NCI-H69 (cell line): ENCODE measurements at regions not wholly inside any gene's neighbourhood (a gene's known extent, or its start where the extent isn't known, plus 50 kb on each side); places are given as distances from the start of the nearest gene placed in this dataset.
A peak's percentile ranks its signal among the peaks of the same experiment; 100 is the strongest.
"Not testable (repeated sequence)": the region's sequence is repeated elsewhere in the genome, so short reads cannot be mapped to it uniquely, and the experiment has no call there.

Source experiments
- DNase-seq: peaks from one replicate; lab custom pipeline; 2025; lab: John Stamatoyannopoulos, UW

- no peak for DNase-seq
Observed at GRCh38 chr3:105223815-105224214, 142.9 kb upstream of the ALCAM start.

- no peak for DNase-seq
Observed at GRCh38 chr3:105228696-105229095, 138.0 kb upstream of the ALCAM start.

- peak; percentile 1 for DNase-seq
Observed at GRCh38 chr3:105232553-105232952, 134.2 kb upstream of the ALCAM start.

- DNase-seq = no peak
Observed at GRCh38 chr3:105233010-105233409, 133.7 kb upstream of the ALCAM start.

DNA sequence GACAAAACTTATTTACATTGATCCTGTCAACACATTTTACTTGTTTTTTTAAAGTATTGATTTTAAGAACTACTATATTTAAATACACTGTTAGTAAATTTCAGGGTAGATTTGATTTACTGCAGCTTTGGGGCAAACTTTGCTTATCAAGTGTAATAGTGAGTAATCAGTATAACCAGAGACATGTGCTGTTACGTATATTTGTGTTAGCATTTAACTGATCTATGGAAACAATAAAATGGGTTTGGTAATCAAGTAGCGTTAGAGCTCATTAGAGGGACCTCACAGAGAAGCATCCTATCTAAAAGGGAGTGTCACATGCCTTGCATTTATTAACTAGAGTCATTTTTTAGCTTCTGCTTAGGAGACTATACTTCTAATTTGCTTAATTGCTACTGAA is 131.5 kb upstream of the ALCAM start:
- no peak for DNase-seq

GRCh38 chr3:105235785-105236184 is 130.9 kb upstream of the ALCAM start:
- peak; percentile 11 for DNase-seq

DNA sequence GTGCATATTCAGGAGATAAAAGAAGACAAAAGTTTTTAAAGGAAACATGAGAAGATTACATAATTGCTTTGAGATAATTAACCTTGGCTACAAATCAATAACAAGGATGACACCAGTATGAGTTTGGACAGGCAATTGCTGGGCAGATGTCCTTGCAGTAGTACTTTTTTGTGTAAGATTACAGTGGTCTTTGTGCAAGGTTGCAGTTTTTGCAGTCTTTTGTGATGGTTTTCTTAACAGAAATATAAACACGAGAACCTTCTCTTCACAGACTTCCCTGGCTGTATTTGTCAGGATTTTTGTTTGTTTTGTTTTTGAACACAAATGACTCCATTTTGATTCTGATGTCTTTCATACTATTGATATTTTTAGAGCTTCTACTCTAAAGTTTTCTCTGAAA is 128.3 kb upstream of the ALCAM start:
- peak; percentile 17 for DNase-seq

GRCh38 chr3:105243076-105243475 is 123.6 kb upstream of the ALCAM start:
- DNase-seq = no peak

DNA sequence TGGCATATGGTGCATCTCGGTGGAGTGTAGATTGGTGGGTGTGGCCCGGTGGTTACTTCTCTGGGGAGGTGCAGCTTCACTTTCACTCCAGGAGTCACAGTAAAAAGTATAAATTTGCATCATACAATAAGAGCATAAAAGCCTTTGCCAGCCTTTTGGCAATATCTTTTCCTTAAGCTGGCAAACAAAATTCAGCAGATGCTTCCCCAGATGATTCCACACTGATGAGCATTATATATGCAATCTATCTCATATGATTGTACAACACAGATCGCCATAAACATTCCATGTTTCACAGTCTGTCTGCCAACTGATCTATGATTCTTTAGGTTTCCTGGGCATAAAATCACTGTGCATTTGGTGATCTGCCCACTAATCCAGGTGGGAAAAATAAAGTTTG is 120.2 kb upstream of the ALCAM start:
- DNase-seq = peak; percentile 85

GRCh38 chr3:105253225-105253624 is 113.5 kb upstream of the ALCAM start:
- DNase-seq = peak; percentile 77

DNA sequence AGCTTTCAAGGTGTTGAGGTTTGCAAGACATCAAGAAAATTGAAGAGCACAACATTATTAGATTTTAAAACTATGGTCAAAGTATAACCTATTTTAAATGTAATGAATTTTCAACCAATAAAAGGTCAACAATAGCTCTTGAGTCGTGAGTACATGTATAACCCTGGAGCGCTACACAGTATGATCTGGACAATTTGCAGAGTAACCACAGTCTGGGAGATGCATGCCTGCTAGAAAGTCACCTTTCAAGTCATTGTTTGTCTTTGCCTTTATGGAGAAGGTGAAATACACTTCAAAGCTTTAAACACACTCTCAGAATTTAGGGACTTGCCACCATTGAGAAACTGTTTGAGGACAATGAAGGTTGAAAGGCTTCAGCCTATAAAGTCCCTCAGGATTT is 112.6 kb upstream of the ALCAM start:
- DNase-seq = peak; percentile 19

DNA sequence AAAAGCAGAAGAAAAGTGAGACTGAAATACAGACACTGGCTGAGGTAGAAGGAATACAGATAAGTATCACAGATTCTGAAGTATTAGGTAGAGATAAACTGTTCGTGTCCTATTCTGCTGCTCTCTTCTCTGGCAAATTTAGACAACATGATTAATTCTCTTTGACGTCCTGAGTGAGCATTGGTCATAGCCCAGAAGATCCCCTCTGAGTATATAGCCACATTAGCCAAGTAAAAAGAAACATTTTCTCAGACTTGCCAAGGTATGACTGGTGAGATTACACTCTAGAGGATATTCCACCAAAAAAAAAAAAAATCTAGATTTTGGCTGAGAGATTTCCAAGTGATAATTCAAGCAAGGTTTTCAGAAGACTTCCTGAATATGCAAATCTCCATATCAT is 111.4 kb upstream of the ALCAM start:
- DNase-seq = no peak

- no peak for DNase-seq
Observed at GRCh38 chr3:105259496-105259895, 107.2 kb upstream of the ALCAM start.

- DNase-seq = no peak
Observed at GRCh38 chr3:105260385-105260784, 106.3 kb upstream of the ALCAM start.

DNA sequence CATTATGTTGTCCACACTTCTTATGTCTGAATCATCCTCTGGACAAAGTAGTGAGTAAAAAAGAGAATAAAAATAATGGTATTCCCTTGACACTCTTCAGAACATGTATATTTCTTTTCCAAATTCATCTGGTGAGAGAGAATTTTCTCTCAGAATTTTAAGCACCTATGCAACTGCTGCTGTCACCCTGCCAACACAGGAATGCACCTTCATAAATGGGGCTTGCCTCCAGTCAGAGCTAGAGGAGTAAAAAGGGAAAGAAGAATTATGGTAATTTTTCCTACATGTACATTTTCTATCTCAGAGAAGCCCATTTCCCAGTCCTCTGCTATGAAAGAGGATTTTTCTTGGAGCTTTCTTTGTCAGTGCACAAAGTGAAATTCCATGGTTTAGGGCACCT is 92.2 kb upstream of the ALCAM start:
- no peak for DNase-seq

GRCh38 chr3:105274958-105275357 is 91.8 kb upstream of the ALCAM start:
- no peak for DNase-seq

DNA sequence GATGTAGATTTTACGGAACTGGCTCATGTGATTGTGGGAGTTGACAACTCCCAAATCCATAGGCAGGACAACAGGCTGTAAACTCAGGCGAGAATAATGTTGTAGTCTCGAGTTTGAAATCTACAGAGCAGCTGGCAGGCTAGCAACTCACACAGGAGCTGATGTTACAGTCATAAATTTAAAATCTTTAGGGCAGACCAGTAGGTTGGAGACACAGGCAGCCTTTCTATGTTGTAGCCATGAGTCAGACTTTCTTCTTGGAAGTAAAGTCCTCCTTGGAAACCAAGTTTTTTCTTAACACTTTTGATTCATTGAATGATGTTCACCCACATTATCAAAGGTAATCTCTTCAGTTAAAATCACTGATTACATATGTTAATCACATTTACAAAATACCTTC is 89.1 kb upstream of the ALCAM start:
- DNase-seq = no peak

DNA sequence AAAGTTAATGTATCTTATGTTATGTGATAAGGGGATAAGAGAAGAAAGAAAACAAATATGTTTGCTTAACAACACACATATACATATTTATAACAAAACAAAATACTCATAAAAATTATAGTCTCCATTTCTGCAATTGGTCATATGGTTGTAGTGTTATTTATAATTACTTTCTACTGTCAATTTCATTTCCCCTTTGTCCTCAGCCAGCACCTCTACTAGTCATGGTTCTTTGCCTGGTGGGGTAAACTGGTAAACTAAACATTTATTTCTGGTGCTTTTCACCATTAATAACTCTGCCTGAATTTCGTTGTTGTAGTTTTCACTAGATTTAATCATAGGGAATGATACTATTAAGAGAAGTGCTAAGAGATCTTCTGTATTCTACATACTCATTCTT is 88.0 kb upstream of the ALCAM start:
- DNase-seq = no peak

DNA sequence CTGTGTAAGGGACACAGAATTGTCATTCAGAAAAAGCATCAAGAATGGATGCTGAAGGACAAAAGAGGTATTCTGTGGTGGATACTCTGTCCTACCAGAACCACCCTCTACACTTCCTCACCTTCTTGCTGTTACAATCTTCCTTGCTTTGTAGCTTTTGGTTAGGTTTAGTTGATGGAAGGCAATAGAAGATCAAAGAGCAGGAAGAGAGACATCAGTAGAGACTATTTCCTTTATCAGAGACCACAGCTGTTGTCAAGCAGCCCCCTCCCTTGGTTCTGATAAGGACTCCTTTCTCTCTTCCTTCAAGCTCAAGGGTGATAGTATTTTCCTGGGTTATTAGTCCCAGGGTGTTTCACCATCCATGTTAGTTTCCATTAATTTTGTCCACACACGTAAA is 84.7 kb upstream of the ALCAM start:
- no peak for DNase-seq

DNA sequence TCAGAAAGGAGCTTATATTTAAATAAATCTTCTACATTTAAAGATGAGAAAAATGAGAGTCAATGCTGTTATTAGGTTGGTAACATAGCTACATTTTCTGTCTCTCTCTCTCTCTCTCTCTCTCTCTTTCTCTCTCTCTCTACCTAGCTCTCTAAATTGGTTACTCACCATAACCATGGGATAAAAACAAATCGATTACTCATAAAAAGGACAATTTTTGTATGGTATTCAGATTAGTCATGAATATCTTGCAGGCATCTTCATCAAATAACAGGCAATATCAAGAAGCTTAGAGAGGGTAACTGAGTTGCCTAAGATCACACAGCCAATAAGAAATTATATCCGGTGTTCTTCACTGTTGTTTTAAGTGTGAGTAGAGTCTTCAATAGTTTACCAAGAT is 81.8 kb upstream of the ALCAM start:
- no peak for DNase-seq

DNA sequence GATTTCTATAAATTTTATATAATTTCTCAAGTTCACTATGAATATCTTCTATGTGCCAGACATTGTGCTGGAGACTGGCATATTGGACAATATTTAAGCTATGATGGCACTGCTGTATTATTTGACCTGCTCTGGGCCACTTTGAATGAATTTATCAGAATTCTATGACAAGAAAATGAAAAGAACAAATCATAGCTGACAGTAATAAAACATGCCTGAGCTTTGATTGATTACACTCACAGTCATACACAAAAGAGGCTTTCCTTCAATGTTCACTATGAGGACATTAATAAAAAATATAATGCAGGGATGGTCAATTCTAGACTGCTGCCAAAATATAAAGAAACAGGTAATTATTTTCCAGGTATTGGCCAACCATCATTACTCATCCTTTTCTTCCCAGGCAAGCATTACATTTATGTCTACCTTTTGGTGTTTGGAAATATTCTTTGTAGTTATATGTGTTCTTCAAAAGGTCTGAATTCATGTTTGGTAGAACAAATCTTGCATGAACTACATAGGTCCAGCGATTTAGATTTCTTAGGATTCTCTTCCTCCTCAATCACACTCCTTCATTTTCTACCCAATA is 81.0 kb upstream of the ALCAM start:
- peak; percentile 30 for DNase-seq

GRCh38 chr3:105293441-105293840 is 73.3 kb upstream of the ALCAM start:
- no peak for DNase-seq

DNA sequence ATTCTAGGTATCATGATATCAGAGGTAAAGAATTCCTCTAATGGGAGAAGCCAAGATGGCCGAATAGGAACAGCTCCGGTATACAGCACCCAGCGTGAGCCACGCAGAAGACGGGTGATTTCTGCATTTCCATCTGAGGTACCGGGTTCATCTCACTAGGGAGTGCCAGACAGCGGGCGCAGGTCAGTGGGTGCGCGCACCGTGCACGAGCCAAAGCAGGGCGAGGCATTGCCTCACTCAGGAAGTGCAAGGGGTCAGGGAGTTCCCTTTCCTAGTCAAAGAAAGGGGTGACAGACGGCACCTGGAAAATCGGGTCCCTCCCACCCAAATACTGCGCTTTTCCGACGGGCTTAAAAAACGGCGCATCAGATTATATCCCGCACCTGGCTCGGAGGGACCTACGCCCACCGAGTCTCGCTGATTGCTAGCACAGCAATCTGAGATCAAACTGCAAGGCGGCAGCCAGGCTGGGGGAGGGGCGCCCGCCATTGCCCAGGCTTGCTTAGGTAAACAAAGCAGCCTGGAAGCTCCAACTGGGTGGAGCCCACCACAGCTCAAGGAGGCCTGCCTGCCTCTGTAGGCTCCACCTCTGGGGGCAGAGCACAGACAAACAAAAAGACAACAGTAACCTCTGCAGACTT is 70.4 kb upstream of the ALCAM start:
- not testable (repeated sequence) for DNase-seq

- no peak for DNase-seq
Observed at GRCh38 chr3:105304487-105304886, 62.2 kb upstream of the ALCAM start.
